H1 (cell line): ENCODE measurements at regions not wholly inside any gene's neighbourhood (a gene's known extent, or its start where the extent isn't known, plus 50 kb on each side); places are given as distances from the start of the nearest gene placed in this dataset.

ENCODE experiments used
- CTCF ChIA-PET: fragments of 300-600 bp; sonication (Branson Sonifier 250); formaldehyde crosslinking; loops from one replicate; lab custom pipeline; 2021; ENCODE audit not compliant: partially characterized antibody; lab: Charles Lee
- POLR2A ChIA-PET: fragments of 300-600 bp; sonication (Branson Sonifier 250); formaldehyde crosslinking; loops from one replicate; lab custom pipeline; 2021; ENCODE audit warnings: inconsistent platforms; ENCODE audit not compliant: partially characterized antibody; lab: Charles Lee
- DNase-seq, 2 experiments: peaks; one replicate each; pipeline versions ENCODE4 v3.0.0 to v3.0.0-alpha.2; 2010 to 2022; ENCODE audit warnings: low spot score in 2 of 2, low read depth in 1 of 2, mixed read lengths in 1 of 2
- FAIRE-seq: peaks from 2 replicates; lab custom pipeline; 2011; peaks lifted over from hg19 to GRCh38; lab: Jason Lieb, UNC
- H2AFZ ChIP-seq: 2 replicates; pipeline ENCODE4 v1.8.1; 2012; ENCODE audit warnings: low read length, inconsistent platforms
- H2AK5ac ChIP-seq: 2 replicates; pipeline ENCODE4 v1.6.1; 2013; ENCODE audit warnings: low read depth, low read length
- H2BK120ac ChIP-seq: replicated peaks from 2 replicates; pipeline ENCODE3; 2013; ENCODE audit warnings: low read depth, low read length, inconsistent platforms
- H2BK12ac ChIP-seq: 2 replicates; pipeline ENCODE4 v1.6.1; 2013; ENCODE audit warnings: low read depth, low read length
- H2BK15ac ChIP-seq: 2 replicates; pipeline ENCODE4 v1.6.1; 2013; ENCODE audit warnings: low read length
- H2BK20ac ChIP-seq: 2 replicates; pipeline ENCODE4 v1.6.1; 2013; ENCODE audit warnings: low read length
- H2BK5ac ChIP-seq: 2 replicates; pipeline ENCODE4 v1.6.1; 2013; ENCODE audit warnings: low read depth, low read length
- H3K14ac ChIP-seq: 2 replicates; pipeline ENCODE4 v1.6.1; 2013; ENCODE audit warnings: inconsistent platforms; ENCODE audit not compliant: insufficient read length
- H3K18ac ChIP-seq: 2 replicates; pipeline ENCODE4 v1.6.1; 2013; ENCODE audit warnings: low read length; ENCODE audit errors: extremely low read depth
- H3K23ac ChIP-seq: 2 replicates; pipeline ENCODE4 v1.6.1; 2013; ENCODE audit warnings: inconsistent platforms; ENCODE audit not compliant: insufficient read length
- H3K23me2 ChIP-seq: 2 replicates; pipeline ENCODE4 v1.6.1; 2013; ENCODE audit warnings: low read depth, low read length
- H3K27ac ChIP-seq: 2 replicates; pipeline ENCODE4 v1.6.1; 2011; ENCODE audit warnings: low read depth, low read length, inconsistent platforms
- H3K27me3 ChIP-seq, 4 experiments: replicated peaks in 1 of 4; 1 replicate in 1 of 4; 2 replicates in 3 of 4; pipeline versions ENCODE4 v1.6.1 to v1.8.1; 2011 to 2013; ENCODE audit warnings: low read length in 3 of 4, mild to moderate bottlenecking in 3 of 4, inconsistent platforms in 2 of 4, mixed read lengths in 2 of 4, moderate library complexity in 1 of 4; ENCODE audit not compliant: control insufficient read depth in 3 of 4, insufficient read depth in 3 of 4; ENCODE audit errors: extremely low read depth in 1 of 4
- H3K36me3 ChIP-seq, 4 experiments: 2 replicates each; pipeline versions ENCODE4 v1.6.1 to v1.8.1; 2011 to 2013; ENCODE audit warnings: mild to moderate bottlenecking in 4 of 4, low read length in 3 of 4, moderate library complexity in 2 of 4, control low read depth in 1 of 4, inconsistent platforms in 1 of 4; ENCODE audit not compliant: insufficient read depth in 4 of 4, control insufficient read depth in 2 of 4
- H3K4ac ChIP-seq: replicated peaks from 2 replicates; pipeline ENCODE3; 2013; ENCODE audit warnings: low read length, low read depth, mixed read lengths, inconsistent platforms; ENCODE audit not compliant: insufficient read length
- H3K4me1 ChIP-seq, 4 experiments: replicated peaks in 1 of 4; 1 replicate in 1 of 4; 2 replicates in 3 of 4; pipeline versions ENCODE4 v1.6.1 to v1.8.1; 2011 to 2013; ENCODE audit warnings: low read length in 3 of 4, inconsistent platforms in 2 of 4, mixed read lengths in 1 of 4; ENCODE audit not compliant: insufficient read depth in 4 of 4, control insufficient read depth in 3 of 4
- H3K4me2 ChIP-seq, 2 experiments: 2 replicates each; pipeline versions ENCODE4 v1.6.1 to v1.8.1; 2011 to 2013; ENCODE audit warnings: low read depth in 2 of 2, low read length in 2 of 2, control low read depth in 1 of 2, inconsistent platforms in 1 of 2, mild to moderate bottlenecking in 1 of 2; ENCODE audit not compliant: insufficient read depth in 1 of 2
- H3K4me3 ChIP-seq, 4 experiments: fragments of 200-600, 300-600 bp in 1 of 4; sonication (generic), shearing (Covaris generic), sonication (Bioruptor Twin) in 1 of 4; 2 replicates each; pipeline versions ENCODE4 v1.5.1 to v1.8.1; 2011 to 2016; ENCODE audit warnings: low read length in 4 of 4, low read depth in 3 of 4, control low read depth in 2 of 4, inconsistent platforms in 2 of 4, mild to moderate bottlenecking in 2 of 4, mixed read lengths in 1 of 4, moderate library complexity in 1 of 4; ENCODE audit not compliant: insufficient read depth in 2 of 4; ENCODE audit errors: extremely low read depth in 1 of 4
- H3K56ac ChIP-seq: replicated peaks from 2 replicates; pipeline ENCODE3; 2013; ENCODE audit warnings: low read depth, mild to moderate bottlenecking, mixed read lengths, low read length, inconsistent platforms; ENCODE audit not compliant: insufficient read length
- H3K79me1 ChIP-seq: 2 replicates; pipeline ENCODE4 v1.6.1; 2013; ENCODE audit warnings: low read depth, low read length, control low read depth
- H3K79me2 ChIP-seq, 2 experiments: 2 replicates each; pipeline versions ENCODE4 v1.6.1 to v1.8.1; 2012 to 2013; ENCODE audit warnings: low read length in 2 of 2, mild to moderate bottlenecking in 2 of 2, inconsistent platforms in 1 of 2; ENCODE audit not compliant: insufficient read depth in 2 of 2, control insufficient read depth in 1 of 2
- H3K9ac ChIP-seq, 4 experiments: replicated peaks in 1 of 4; 1 replicate in 1 of 4; 2 replicates in 3 of 4; pipeline versions ENCODE4 v1.6.1 to v1.8.1; 2011 to 2013; ENCODE audit warnings: low read depth in 3 of 4, low read length in 3 of 4, control low read depth in 2 of 4, mild to moderate bottlenecking in 2 of 4, moderate library complexity in 2 of 4, inconsistent platforms in 1 of 4; ENCODE audit errors: extremely low read depth in 1 of 4
- H3K9me3 ChIP-seq, 2 experiments: 2 replicates each; pipeline versions ENCODE4 v1.6.1 to v1.8.1; 2012 to 2013; ENCODE audit warnings: mild to moderate bottlenecking in 2 of 2, moderate library complexity in 2 of 2, control low read depth in 1 of 2, inconsistent platforms in 1 of 2, low read depth in 1 of 2, low read length in 1 of 2, mixed read lengths in 1 of 2; ENCODE audit not compliant: insufficient read depth in 2 of 2
- H4K20me1 ChIP-seq, 2 experiments: replicated peaks in 1 of 2; 2 replicates each; pipeline versions ENCODE3 to v1.8.1; 2011 to 2013; ENCODE audit warnings: inconsistent platforms in 2 of 2, low read length in 2 of 2, mild to moderate bottlenecking in 1 of 2; ENCODE audit not compliant: insufficient read depth in 2 of 2, control insufficient read depth in 1 of 2
- H4K5ac ChIP-seq: 2 replicates; pipeline ENCODE4 v1.6.1; 2013; ENCODE audit warnings: low read length, low read depth, mixed read lengths, inconsistent platforms; ENCODE audit not compliant: insufficient read length
- H4K8ac ChIP-seq: 2 replicates; pipeline ENCODE4 v1.8.0; 2013; ENCODE audit warnings: mild to moderate bottlenecking, moderate library complexity, low read length, inconsistent platforms; ENCODE audit not compliant: insufficient read depth; ENCODE audit errors: extremely low read depth
- H4K91ac ChIP-seq: replicated peaks from 2 replicates; pipeline ENCODE3; 2013; ENCODE audit warnings: low read length, mixed read lengths, inconsistent platforms; ENCODE audit not compliant: insufficient read length
- GABPA ChIP-seq: IDR thresholded peaks from 2 replicates; pipeline ENCODE4 v1.6.1; 2011; ENCODE audit warnings: mild to moderate bottlenecking, low read length, moderate library complexity, borderline replicate concordance; ENCODE audit not compliant: insufficient read depth
- JUND ChIP-seq: IDR thresholded peaks from 2 replicates; pipeline ENCODE4 v1.6.1; 2011; ENCODE audit warnings: mild to moderate bottlenecking, improper control_type of control experiment, low read length
- SIN3A ChIP-seq, 2 experiments: IDR thresholded peaks in 1 of 2; conservative IDR thresholded peaks in 1 of 2; 2 replicates each; pipeline ENCODE4 v1.6.1; 2011 to 2012; ENCODE audit warnings: low read length in 2 of 2, improper control_type of control experiment in 1 of 2, low read depth in 1 of 2, mild to moderate bottlenecking in 1 of 2
- SP2 ChIP-seq: IDR thresholded peaks from 2 replicates; pipeline ENCODE4 v1.6.1; 2012; ENCODE audit warnings: mild to moderate bottlenecking, low read length, inconsistent platforms
- TBP ChIP-seq: IDR thresholded peaks from 2 replicates; pipeline ENCODE4 v1.6.1; 2011; ENCODE audit warnings: low read depth, low read length, improper control_type of control experiment
- WGBS, 2 experiments: shearing (Covaris generic) in 1 of 2; methylation state at CpG; one replicate each; pipeline versions ENCODE4 v1.1.6 to v1.1.7; 2013 to 2015; ENCODE audit warnings: low lambda C conversion rate in 2 of 2, mixed read lengths in 2 of 2, inconsistent platforms in 1 of 2, low coverage in 1 of 2, missing lambda C conversion rate in 1 of 2; ENCODE audit not compliant: insufficient replicate concordance in 2 of 2, insufficient coverage in 1 of 2, insufficient read length in 1 of 2; ENCODE audit errors: extremely low coverage in 1 of 2, missing lambda C conversion rate in 1 of 2; 5-methylcytosine and 5-hydroxymethylcytosine counted together

DNA sequence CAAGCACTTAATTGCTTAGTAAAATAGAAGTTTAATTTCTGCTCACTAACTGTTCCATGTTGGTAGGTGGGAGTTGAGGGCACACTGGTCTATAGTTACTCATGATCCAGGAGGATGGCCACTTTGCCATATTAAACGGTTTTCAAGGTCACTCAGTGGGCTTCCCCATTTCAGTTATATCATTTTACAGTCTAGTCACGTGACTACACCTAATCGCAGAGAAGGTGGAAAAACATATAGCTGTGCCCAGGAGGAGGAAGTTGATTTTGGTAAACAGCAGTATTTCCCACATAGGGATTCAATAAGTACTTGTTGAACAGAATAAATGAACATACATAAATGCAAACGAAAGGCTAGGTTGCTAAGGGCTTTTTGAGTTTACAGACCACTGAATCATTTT lies 541.1 kb upstream of the CAMK1G start:
- Histone ChIP-seq H2BK15ac (no peak overlapping the region), H3K56ac (no peak overlapping the region), H2AFZ (no peak overlapping the region), H3K4me3 (no peak overlapping the region), H4K91ac (no peak overlapping the region), H3K4ac (no peak overlapping the region), H3K4me1 (no peaks in the 10 kb centered on the region), H2BK120ac (no peak overlapping the region), H4K5ac (no peak overlapping the region), H2AK5ac (no peak overlapping the region), H3K79me2 (no peaks in the 10 kb centered on the region), H3K23ac (no peak overlapping the region), H2BK12ac (no peak overlapping the region), H3K18ac (no peak overlapping the region), H3K23me2 (no peaks in the 10 kb centered on the region), H3K27me3 (no peaks in the 10 kb centered on the region; a peak in 2 of 7 replicates), H4K8ac (no peak overlapping the region), H3K9me3 (no peaks in the 10 kb centered on the region), H4K20me1 (no peaks in the 10 kb centered on the region), H3K27ac (no peak overlapping the region), H2BK5ac (no peak overlapping the region), H3K4me2 (no peak overlapping the region), H2BK20ac (no peak overlapping the region), H3K36me3 (no peaks in the 10 kb centered on the region), H3K9ac (no peak overlapping the region), H3K79me1 (no peaks in the 10 kb centered on the region), H3K14ac (no peak overlapping the region)
- no peak for TF ChIP-seq TBP
- no peak for TF ChIP-seq GABPA
- TF ChIP-seq SIN3A (conservative IDR thresholded peaks at IDR 0.05 in 1 of 2, IDR thresholded peaks at IDR 0.05 in 1 of 2; ENCODE audit: low read depth in 1 of 2, low read length in 2 of 2): no peak
- no peak for TF ChIP-seq SP2
- no peak for TF ChIP-seq JUND
- DNase-seq: no peak
- 84% methylated on average over 4 of the region's 4 CpGs; no CpG with 5 or more reads in 1 of the 2 experiments for WGBS, 2 experiments
- ChIA-PET POLR2A (no interaction called here), CTCF (no interaction called here)
- no peak for FAIRE-seq
